Stomach (tissue), 4 donors: ENCODE measurements at regions not wholly inside any gene's neighbourhood (a gene's known extent, or its start where the extent isn't known, plus 50 kb on each side); places are given as distances from the start of the nearest gene placed in this dataset.

Experiments used
- CTCF ChIP-seq, 7 experiments: fragments of 450-650 bp in 4 of 7; fragments of 200-600 bp in 3 of 7; sonication (generic) in 3 of 7; IDR thresholded peaks; one replicate each; pipeline ENCODE4 v1.5.1; 2016 to 2019; ENCODE audit warnings: antibody characterized with exemption in 7 of 7, control low read depth in 2 of 7, mild to moderate bottlenecking in 1 of 7
- POLR2AphosphoS5 ChIP-seq, 3 donors: sonication (generic); formaldehyde crosslinking; IDR thresholded peaks; one replicate each; pipeline ENCODE4 v1.6.1; 2016; ENCODE audit warnings: antibody characterized with exemption in 3 of 3

- TF ChIP-seq POLR2AphosphoS5 (IDR thresholded peaks at IDR 0.05): no peak
- TF ChIP-seq CTCF (IDR thresholded peaks at IDR 0.05): no peak
These were observed 259.7 kb downstream of the PPARGC1A start for GRCh38 chr4:23630110-23630509.
